Endometrium (tissue), 2 donors: ENCODE measurements at regions not wholly inside any gene's neighbourhood (a gene's known extent, or its start where the extent isn't known, plus 50 kb on each side); places are given as distances from the start of the nearest gene placed in this dataset.

Source experiments
- FAIRE-seq: peaks from 2 replicates; lab custom pipeline; 2012; peaks lifted over from hg19 to GRCh38; lab: Jason Lieb, UNC
- donor health status: control.
- donor health status: control.

DNA sequence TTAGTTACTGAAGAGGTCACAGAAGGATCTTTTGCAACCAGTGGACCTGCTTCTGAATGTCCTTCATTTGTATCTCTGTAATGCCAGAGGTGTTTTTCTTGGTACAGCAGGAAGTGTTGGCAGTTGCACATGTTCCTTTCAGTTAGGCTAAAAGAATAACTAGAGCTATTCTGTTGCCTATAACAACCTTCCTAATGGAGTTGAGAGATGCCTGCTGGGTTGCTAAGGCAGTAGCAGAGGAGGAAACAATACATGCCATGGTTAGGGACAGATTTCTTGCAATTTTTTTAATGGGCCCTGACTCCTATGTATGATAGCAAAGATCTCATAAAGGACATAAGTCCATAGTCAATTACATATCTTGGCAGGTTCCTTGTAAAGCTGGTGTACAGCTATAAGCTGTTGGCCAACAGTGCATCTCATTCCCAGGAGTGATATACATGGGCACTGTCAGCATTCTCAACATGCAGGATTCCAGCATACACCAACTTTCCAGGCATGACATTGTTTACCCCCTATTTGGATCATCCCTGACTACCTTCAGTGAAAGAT lies 556.6 kb downstream of the CCER1 start:
- no peak for FAIRE-seq

DNA sequence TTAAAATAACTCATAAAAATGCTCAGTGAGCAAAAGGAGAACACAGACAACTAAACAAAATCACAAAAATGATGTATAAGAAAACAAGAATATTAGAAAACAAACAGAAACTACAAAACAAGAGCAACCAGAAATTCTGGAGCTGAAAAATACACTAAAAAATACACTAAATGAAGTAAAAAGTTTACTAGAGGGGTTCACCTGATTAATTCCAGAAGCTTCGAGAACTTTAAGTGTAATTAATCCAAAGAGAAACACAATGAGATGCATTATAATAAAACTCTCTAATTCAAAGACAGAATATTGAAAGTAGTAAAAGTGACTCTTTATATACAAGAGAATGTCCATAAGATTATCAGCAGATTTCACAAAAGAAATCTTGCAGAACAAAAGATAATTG lies 558.4 kb downstream of the CCER1 start:
- no peak for FAIRE-seq

DNA sequence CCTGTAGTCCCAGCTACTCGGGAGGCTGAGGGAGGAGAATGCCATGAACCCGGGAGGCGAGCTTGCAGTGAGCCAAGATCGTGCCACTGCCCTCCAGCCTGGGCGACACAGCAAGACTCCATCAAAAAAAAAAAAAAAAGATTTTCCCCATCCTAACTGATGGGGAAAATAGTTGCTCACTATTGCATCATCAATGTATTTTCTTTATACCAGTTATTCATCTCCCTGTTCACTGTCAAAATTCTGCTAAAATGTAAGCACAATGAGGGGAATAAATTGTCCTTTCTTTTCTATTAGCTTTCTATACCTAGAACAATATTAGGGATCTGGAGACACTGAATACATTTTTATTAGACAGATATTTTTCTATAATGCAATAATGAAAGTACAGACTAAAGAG lies 561.3 kb downstream of the CCER1 start:
- FAIRE-seq: no peak

DNA sequence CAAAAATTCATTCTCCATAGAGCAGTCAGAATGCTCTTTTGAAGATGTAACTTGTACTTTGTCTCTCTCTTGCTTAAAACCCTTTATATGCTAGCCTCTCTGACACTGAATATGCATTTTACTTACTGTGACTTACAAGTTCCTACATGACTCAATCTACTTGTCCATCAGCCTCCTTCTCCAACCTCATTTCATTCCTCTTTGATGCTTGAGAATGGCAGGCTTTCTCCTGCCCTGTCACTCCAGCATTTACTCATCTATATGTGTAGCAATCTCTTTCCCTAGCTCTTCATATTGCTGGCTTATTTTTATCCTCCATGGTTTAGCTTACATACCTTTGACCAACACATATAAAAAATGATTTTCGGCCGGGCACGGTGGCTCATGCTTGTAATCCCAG lies 561.9 kb downstream of the CCER1 start:
- FAIRE-seq: no peak

DNA sequence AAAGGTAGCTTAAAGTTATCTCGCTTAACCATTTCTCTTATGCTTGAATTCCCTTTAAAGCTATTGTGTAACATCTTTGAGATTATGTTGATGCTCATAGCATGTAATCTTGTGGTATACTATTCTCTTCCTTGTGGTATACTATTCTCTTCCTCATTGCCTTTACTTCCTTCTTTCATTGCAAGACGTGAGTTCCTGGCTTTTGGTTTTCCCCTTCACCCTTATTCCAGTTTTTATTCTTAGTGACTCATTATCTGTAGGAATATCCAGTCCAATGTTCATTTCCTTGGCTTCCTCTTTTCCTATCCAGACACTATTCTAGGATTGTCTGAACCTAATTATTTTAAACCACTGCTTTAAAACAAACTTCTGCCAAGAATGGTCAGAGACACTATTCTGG lies 564.0 kb downstream of the CCER1 start:
- no peak for FAIRE-seq

DNA sequence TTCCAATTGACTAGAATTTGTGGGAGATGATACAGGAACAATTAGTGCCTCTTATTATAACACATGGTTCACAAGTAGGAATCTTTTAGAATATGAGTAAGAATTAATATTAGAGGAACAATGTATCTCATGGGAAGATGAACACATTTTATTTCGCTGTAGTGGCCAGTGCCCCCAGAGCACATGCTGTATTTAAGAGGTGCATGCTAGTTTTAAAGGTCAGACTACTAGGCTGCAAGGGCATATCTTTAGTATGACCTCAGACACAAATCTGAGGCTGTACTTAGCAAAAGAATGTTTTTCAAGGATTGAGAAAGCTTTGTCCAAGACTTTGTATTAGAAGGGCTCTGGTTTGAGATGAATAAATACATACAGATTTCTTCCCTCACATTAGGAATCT lies 586.9 kb downstream of the CCER1 start:
- FAIRE-seq: no peak

DNA sequence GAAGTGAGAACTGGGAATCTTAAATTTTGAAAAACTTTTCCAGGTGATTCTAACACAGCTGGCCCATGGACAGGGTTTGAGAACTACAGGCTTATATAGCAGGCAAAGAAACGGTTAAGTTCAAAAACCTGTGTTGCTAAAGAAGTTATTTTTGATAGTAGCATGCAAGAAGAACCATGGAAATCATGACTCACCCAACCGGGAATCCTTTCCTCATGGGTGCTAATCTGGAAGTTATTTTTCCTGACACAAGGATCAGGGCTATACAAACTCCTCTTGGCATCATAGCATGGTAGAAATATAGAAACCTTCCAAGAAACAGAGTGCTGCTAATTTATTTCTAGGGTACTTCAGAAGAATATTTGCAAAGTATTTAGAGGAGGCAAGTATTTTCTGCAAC lies 588.7 kb downstream of the CCER1 start:
- FAIRE-seq: no peak

DNA sequence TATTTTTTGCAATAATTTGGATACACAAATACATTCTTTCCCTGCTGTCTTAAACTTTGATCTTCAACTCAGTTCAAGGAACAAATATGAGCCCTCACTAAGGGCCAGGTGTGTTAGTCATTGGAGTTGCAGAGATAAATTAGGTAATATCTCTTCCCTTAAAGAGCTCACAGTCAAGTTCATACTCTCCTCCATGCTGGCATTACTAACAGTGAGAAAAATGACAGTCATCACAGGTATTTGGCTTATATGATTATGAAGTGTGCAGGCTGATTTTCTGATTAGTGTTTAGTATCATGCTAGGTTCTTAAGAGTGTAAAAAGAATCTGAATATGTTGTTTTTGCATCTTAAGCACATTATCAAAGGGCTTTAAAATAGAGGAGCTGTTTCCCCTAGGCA lies 594.7 kb downstream of the CCER1 start:
- no peak for FAIRE-seq

DNA sequence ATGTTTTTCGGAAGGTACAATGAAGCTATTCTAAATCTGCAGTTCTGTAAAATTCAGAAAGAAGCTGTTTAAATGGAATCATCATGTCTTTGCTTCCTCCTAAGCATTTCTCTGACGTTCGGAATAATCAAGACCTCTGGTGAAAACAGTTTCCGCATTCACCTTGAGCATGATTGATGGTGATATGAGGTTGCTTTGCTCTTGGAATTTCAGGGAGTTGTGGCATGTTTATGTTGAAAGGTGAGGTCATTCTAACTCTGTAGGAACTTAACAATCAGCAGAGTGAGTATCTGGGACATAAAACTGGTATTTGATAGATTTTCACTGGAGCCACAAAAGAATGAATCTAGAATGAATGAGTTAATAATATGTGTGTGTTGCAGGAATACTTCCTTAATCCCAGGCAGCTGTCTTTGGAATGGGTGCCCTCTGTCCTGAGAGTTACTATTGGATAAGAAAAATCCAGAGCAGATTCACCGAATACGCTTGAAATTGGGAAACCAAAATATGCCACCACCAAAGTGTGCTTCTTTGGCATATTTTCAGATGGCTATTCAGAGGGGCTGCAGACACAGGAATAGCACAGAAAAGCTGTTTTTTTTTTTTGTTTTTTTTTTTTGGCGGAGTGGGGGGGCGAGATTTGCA lies 599.1 kb downstream of the CCER1 start:
- FAIRE-seq: no peak

DNA sequence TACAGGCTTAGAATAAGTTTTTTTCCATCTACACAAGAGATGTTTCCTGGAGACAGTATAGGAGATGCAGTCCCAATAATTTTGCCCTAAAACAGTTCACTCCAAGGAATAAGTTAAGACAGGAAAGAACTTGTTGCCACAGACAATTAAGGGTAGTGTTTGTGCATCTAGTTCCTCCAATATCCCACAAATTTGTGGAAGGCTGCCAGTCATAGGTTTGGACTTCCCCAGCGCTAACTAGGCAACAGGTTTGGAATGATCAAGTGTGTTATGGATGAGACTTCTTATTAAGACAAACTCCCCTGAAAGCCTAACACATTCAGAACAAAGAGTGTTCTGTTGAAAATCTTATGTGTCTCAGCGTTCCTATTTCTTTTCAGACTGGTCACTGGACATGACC lies 611.0 kb downstream of the CCER1 start:
- no peak for FAIRE-seq

DNA sequence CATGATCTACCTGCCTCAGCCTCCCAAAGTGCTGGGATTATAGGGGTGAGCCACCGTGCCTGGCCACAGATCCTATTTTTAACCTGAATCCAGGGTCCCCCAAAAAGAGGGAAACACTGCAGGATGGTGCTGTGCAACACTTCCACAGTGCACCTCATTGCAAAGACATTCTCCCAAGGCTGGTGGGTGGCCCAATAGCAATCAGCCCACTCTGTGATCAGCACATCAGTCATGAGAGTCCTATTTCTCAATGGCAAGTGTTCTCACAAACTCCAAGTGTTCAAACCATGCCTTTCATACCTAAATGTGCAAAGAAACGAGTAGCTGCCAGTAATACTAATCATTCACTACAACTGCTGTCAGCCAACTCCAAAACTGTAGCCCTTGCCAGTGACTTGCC lies 612.9 kb downstream of the CCER1 start:
- FAIRE-seq: no peak

DNA sequence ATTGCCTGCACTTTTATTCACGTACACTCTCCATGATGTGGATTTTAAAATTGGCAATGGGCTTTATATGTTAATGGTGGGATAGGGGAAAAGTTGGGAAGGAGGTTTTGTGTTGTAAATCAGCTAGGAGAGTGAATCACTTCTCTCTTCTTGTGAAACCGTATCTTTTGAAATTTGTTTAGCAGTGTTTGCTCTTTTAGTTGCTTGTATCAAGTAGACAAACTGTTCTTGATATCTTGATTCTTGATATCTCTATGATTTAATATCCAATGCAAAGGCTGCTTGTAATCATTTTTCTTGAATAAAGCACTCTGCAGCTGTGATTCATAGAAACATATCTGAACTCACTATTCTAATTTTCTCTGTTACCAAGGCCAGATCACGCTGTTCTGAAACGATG lies 615.1 kb downstream of the CCER1 start:
- no peak for FAIRE-seq

DNA sequence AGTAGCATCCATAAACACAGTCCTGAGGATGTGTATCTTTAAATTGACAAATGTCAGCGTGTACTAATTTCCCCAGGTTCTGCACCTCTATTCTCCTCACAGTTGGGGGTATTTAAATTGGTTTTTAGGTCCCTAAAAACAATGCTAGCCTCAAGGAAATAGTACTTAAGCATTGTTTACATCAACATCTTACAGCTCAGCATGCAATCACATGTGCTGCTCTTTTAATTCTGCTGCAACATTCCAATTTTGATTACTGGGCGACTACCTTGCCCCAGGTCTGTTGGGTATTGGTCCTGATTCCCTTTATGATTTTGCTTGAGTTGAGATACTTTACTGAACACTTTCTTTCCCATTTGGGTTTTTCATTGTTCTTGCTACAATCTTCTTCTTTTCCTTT lies 616.6 kb downstream of the CCER1 start:
- FAIRE-seq: no peak

DNA sequence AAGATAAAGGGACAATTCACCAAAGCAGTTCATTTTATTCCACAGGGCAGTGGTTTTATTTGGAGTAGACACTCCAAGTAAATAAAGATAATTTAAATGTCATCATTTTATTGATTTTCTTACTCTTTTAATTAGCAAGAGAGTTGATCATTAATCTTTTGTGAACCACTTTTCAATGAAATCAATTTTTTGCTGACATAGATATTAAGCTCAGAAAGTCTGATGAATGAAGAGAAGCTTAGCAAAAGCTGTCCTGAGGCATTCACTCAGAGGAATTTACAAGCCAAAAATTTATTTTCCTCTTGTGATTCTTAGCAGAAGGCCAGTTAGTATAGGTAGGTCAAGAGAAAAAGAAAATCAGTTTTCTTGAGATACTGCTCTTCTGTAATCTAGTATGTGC lies 618.0 kb downstream of the CCER1 start:
- no peak for FAIRE-seq

DNA sequence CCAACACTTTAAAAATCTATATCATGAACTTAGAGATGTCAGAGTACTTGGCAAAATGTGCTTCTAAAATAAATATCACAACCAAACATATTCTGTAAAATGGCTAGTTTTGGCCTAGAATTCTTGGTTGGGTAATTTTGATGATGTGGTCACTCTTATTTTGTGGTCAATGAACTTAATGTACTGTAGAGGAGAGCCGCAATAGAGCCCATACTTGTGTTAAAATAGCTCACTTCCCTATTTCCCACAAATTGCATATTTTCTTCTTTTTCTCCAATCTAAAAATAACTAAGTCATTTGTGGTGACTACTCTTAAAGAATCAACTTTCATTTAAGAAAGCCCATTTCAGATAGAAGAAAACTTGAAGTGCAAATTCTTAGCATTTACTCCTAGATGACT lies 619.4 kb downstream of the CCER1 start:
- FAIRE-seq: no peak

DNA sequence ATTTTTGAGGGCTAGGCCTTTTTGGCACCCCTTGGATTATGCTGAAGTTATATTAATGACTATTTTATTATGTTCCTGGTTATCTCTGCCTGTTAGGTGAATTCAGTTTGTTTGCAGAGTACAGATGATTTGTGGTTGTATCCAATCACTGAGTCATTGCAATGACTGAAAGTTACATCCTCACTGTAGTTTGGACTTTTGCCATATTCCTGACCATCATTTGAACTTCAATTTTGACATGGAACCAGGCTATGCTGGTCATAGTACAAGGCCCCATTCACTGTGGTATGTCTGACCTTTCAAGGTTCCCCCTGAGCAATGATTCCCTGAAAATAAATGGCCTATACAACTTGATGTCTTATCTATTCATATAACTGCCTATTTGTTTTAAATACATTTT lies 621.0 kb downstream of the CCER1 start:
- no peak for FAIRE-seq

DNA sequence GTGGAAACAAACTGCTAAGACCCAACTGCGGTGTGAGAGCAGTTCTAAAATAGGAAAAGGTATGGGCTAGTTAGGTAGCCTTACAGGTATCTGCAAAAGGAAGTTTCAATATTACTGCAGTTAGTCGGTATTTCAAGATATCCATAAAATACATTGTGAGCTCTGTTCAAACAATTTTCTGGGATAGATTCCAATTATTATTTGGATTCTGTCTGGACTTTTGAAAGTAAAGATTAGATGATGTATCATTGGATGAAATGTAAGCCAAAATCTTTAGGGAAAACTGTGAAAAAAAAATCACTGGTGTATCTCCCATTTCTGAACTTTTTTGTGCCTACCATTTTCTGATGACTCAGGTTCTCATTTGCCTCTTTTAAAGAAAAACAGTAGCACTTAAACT lies 621.6 kb downstream of the CCER1 start:
- FAIRE-seq: no peak

DNA sequence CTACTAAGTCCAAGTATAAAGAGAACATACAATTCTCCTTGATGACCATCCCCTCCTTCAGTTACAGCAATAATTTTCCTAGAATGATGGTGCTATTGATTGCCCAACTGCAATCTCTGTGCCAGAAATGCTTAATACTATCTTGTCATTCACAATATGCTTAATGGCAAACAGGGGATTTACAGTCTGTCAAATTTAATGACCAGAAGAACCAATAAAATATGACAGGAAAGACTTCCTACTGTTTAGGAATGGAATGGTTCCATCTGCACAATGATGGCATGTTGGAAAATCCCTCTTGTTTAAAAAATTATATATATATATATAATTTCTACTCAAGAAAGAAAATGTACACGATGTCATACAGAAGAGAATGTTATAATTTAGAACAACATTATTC lies 623.2 kb downstream of the CCER1 start:
- no peak for FAIRE-seq

DNA sequence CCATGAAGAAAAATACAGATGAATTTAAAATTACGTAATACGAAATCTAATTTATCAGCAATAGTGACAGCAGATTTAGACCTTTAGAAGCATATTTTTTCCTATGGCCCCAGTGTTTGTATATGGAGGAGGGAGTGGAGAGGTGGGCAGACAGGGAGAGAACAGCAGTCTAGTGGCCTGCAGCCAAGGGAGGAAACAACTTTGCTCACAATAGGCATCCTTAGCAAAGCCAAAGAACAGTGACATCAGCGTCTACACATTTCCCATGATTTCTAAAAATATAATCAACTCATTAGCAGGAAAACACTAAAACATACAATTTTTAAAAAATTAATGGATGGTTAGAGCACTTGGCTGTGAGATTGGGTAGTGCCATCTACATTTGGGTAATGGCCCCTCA lies 622.6 kb upstream of the ATP2B1 start:
- FAIRE-seq: no peak

DNA sequence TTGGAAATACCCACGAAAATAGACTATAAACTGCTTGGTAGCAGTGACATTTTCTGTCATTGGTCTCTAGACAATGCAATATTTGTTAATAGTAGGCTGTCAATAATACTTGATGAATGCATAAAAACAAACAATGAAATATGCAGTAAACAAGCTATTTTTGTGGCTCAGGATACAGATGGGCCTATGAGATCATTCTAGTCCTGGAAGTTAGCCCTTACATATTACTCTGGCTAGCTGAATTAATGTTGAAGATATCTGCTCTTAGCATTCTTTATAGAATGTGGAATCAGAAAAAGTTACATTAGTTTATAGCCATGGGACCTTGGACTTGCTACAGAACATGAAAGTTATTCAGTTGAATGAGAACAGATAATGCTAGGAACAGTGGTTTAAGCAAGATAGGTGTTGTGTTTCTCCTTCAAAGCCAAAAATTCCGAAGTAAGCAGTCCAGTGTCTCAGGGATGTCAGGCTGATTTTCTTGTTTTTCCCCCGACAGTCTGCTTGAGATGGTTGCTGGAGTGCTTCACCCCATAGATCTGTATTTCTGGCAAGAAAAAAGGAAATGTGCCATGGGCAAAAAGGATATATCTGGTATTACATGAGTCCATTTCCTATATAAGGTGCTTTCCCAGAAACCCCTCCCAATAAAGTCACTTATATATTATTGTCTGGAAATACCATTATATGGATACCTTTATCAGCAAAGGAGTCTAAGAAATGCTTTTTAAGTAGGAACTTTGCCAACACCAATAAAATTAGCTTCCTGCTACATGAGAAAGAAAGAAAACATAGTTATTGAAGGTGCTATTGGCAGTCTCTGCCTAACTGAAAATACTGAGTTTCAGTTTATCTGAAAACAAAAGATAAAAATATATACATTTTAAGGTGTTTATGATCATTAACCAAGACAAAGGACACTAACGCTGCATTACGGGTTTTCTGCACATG lies 619.4 kb upstream of the ATP2B1 start:
- no peak for FAIRE-seq

DNA sequence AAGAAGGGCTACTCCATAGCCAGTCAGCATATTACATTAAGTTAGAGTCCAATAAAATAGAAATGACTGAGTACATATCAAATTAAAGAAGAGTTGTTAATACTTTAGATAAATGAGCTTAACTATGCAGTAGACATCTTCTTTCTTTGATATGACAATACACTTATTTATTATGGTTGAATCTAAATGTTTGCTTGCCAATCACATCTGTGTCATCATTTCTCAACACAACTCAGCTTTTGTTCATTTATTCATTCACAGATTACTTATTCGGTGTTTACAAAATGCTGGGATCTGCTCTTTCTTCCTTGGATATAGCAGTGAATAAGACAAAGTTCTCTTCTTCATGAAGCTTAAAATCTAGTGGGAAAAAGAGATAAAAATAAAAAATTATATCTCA lies 614.6 kb upstream of the ATP2B1 start:
- FAIRE-seq: no peak

DNA sequence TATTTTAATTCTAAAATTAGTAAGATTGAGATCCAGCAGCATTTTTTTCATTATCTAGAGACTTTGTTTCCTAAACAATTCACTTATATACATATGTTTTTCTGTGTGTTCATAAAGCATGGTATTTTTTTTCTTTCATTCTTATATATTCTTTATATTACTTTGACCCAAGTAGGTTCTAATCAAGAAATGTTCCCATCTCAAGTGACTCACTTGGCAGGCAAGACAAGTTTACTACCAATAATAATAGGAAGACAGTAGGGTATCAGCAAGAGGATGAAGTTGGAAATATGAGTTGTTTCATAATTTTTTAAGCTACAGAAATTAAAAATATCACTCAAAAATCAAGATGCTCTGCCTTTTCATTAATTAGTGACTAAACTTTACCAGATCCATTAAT lies 613.4 kb upstream of the ATP2B1 start:
- no peak for FAIRE-seq

DNA sequence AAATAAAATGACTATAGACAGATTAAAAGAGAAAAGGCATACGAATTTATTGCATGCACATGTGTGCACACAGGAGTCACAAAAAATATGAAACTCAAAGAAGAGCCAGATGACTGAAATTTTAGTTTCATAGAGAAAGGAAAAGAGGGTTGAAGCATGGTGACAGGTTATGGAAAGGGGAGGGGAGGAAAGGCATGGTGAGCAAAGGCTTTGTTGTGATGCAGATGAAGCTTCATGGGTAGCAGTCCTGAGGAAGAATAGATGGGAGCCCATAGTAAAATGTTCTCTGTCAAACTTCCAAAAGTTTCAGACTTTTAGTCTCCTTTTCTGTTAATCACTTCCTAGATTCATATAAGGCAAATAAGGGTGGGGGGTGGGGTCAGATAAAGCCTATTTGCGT lies 612.7 kb upstream of the ATP2B1 start:
- no peak for FAIRE-seq

DNA sequence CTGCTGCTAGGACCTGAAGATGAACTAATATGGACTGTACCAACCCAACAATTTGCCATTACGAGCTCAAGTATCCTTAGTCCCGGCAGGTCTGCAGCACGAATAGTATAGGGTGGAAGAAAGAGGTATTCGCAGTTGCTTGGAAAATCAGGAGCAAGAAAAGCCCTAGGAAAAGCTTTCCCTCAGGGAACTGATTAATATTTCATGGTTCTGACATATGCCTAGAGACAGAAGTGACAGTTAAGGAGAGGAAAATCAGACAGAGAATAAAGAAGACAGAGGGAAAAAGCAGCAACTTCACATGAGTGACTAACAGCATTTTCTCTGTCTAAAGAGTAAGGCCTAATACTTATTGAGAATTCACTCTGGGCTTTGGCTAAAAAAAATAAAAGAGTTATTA lies 602.9 kb upstream of the ATP2B1 start:
- no peak for FAIRE-seq
